Fibroblast of mammary gland (primary cell): ENCODE measurements at regions not wholly inside any gene's neighbourhood (a gene's known extent, or its start where the extent isn't known, plus 50 kb on each side); places are given as distances from the start of the nearest gene placed in this dataset.

Experiments used
- DNase-seq: peaks from one replicate; pipeline ENCODE4 v3.0.0-alpha.2; 2010; ENCODE audit warnings: low read depth
- H3K4me3 ChIP-seq: 2 replicates; pipeline ENCODE4 v1.5.1; 2011; ENCODE audit warnings: low read depth, mild to moderate bottlenecking, low read length, moderate library complexity; ENCODE audit not compliant: control insufficient read depth
- TF ChIP-seq, protein P1 (sequence below): conservative IDR thresholded peaks from 2 replicates; pipeline ENCODE4 v1.5.1; 2011; ENCODE audit warnings: low read depth, low read length, inconsistent platforms; ENCODE audit not compliant: control insufficient read depth, insufficient read depth

DNA sequence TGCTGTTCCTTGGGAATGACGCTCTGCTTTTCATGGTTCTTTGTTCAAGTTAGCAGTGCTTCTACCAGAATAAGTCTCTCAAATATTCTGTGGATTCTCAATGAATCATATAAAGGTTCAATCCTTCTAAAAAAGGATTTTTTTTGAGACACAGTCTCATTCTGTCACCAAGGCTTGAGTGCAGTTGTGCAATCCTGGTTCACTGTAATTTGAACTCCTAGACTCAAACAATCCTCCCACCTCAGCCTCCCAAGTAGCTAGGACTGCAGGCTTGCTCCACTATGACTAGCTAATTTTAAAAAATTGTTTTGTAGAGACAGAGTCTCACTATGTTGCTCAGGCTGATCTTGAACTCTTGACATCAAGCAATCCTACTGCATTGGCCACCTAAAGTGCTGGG is 64.9 kb upstream of the RELN start:
- DNase-seq: no peak
- TF ChIP-seq, protein P1, sequence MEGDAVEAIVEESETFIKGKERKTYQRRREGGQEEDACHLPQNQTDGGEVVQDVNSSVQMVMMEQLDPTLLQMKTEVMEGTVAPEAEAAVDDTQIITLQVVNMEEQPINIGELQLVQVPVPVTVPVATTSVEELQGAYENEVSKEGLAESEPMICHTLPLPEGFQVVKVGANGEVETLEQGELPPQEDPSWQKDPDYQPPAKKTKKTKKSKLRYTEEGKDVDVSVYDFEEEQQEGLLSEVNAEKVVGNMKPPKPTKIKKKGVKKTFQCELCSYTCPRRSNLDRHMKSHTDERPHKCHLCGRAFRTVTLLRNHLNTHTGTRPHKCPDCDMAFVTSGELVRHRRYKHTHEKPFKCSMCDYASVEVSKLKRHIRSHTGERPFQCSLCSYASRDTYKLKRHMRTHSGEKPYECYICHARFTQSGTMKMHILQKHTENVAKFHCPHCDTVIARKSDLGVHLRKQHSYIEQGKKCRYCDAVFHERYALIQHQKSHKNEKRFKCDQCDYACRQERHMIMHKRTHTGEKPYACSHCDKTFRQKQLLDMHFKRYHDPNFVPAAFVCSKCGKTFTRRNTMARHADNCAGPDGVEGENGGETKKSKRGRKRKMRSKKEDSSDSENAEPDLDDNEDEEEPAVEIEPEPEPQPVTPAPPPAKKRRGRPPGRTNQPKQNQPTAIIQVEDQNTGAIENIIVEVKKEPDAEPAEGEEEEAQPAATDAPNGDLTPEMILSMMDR: no peak
- no peak overlapping the region for H3K4me3 ChIP-seq

DNA sequence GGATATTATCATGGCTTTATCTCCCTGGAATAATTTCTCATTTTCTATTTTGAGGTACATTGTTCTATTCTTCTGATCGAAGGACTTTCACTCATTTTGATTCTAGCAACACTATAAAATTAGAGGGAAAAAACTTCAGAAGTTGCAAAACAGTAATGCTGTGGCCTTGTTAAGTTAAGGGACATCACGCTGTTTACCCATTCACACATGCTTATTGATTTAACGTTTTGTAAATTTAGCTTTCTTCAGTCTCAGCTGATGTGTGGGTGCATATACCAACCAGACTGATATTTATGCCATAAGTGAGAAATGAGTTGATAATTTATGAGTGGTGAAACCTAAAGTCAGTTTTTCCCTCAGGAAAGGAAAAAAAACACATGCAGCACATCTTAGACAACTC is 63.5 kb upstream of the RELN start:
- DNase-seq: no peak
- TF ChIP-seq, protein P1: no peak
- no peak overlapping the region for H3K4me3 ChIP-seq

DNA sequence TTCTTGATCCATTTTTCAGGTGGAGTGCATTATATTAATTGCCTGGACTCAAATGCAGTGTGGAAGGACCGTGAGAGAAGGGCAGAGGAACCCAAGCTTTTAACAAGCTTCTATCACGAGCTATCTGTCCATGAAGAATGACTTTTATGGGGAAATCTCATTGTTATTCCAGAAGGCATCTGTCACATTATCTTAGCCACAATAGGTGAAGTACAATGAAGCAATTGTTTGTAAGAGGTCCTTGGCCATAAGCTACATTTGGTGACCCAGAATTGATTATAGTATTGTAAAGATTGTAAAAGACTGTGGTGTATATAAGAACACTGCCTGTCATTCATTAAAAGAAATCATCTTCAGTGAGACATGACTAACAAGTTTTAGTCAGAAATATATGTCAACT is 58.6 kb upstream of the RELN start:
- no peak overlapping the region for H3K4me3 ChIP-seq
- no peak for DNase-seq
- TF ChIP-seq, protein P1: no peak

GRCh38 chr7:104045183-104045582 is 55.7 kb upstream of the RELN start:
- H3K4me3 ChIP-seq: no peak overlapping the region
- TF ChIP-seq, protein P1: no peak
- no peak for DNase-seq

DNA sequence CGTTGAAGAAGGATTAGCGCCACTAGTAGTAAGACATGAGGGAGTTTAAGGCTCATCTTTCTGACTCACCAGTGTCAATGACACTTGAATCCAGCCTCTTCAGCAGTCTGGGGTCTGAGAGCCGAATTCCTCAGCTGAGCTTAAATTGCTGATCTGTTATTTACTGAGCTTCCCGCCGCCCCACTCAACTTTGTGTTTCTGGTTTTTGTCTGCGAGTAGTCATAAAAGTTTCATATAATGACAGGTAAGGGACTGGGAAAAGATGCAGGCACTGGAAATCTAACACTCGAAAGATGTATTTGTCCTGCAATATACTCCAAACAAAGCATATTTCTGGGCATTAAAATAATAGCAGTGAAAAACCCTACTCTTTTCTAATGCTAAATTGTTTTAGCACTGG is 51.2 kb upstream of the RELN start:
- no peak overlapping the region for H3K4me3 ChIP-seq

GRCh38 chr7:104039363-104039762 is 49.9 kb upstream of the RELN start:
- TF ChIP-seq, protein P1: no peak
- H3K4me3 ChIP-seq: no peak overlapping the region
- DNase-seq: no peak

More for the DNA sequence above, 51.2 kb upstream of the RELN start:
- TF ChIP-seq, protein P1: no peak
- no peak for DNase-seq
